ENCODE measurements at regions not wholly inside any gene's neighbourhood (a gene's known extent, or its start where the extent isn't known, plus 50 kb on each side); places are given as distances from the start of the nearest gene placed in this dataset.
"Not testable (repeated sequence)": the region's sequence is repeated elsewhere in the genome, so short reads cannot be mapped to it uniquely, and the experiment has no call there.

GRCh38 chr5:167940911-167941310 is 350.5 kb upstream of the WWC1 start:
- Mint-ChIP-seq H3K4me1 (peaks cover 0 to 4% (median 0%) of the 10 kb centered on the region in 7 donors), H3K27me3 (peaks cover 0 to 15% (median 0%) of the 10 kb centered on the region in 5 donors), H3K36me3 (no peaks in the 10 kb centered on the region), H3K4me3 (no peak overlapping the region), H3K27ac (no peak overlapping the region), H3K9me3 (peaks cover 0 to 9% (median 2%) of the 10 kb centered on the region in 11 donors)
- Histone ChIP-seq H3K27me3 (ENCODE audit: control insufficient read depth in 2 of 2, insufficient read depth in 2 of 2, low read length in 2 of 2) (no peaks in the 10 kb centered on the region), H3K36me3 (ENCODE audit: control insufficient read depth in 2 of 3, insufficient read depth in 3 of 3, low read length in 3 of 3) (no peaks in the 10 kb centered on the region), H3K9me3 (ENCODE audit: control insufficient read depth in 2 of 3, low read length in 3 of 3) (no peaks in the 10 kb centered on the region), H3K4me1 (ENCODE audit: control insufficient read depth in 2 of 2, insufficient read depth in 2 of 2, low read length in 2 of 2) (no peaks in the 10 kb centered on the region), H3K4me3 (ENCODE audit: low read length) (no peak overlapping the region), H3K27ac (ENCODE audit: low read depth, low read length) (no peak overlapping the region)
- no peak for DNase-seq
- ChIA-PET CTCF (no interaction called here), POLR2A (no interaction called here)
- ATAC-seq: no peak
- intact Hi-C loops (cut with micrococcal nuclease): no loop called here

- H3K9me3 Mint-ChIP-seq; H3K9me3 ChIP-seq (ENCODE audit: control insufficient read depth in 2 of 3, low read length in 3 of 3); ATAC-seq; POLR2A ChIA-PET; H3K4me1 ChIP-seq (ENCODE audit: control insufficient read depth in 2 of 2, insufficient read depth in 2 of 2, low read length in 2 of 2); CTCF ChIA-PET; H3K27ac ChIP-seq (ENCODE audit: low read depth, low read length); DNase-seq; H3K4me3 ChIP-seq (ENCODE audit: low read length); intact Hi-C loops (cut with micrococcal nuclease); H3K4me3 Mint-ChIP-seq; H3K36me3 Mint-ChIP-seq; H3K36me3 ChIP-seq (ENCODE audit: control insufficient read depth in 2 of 3, insufficient read depth in 3 of 3, low read length in 3 of 3); H3K27ac Mint-ChIP-seq; H3K27me3 ChIP-seq (ENCODE audit: control insufficient read depth in 2 of 2, insufficient read depth in 2 of 2, low read length in 2 of 2); H3K4me1 Mint-ChIP-seq: not testable (repeated sequence)
- peaks cover 0 to 15% (median 0%) of the 10 kb centered on the region in 5 donors for H3K27me3 Mint-ChIP-seq
These were observed 349.9 kb upstream of the WWC1 start for GRCh38 chr5:167941556-167941955.

GRCh38 chr5:167943343-167943742 is 348.1 kb upstream of the WWC1 start:
- no peaks in the 10 kb centered on the region for H3K4me1 ChIP-seq (ENCODE audit: control insufficient read depth in 2 of 2, insufficient read depth in 2 of 2, low read length in 2 of 2)
- Mint-ChIP-seq H3K27ac (no peak overlapping the region), H3K36me3 (no peaks in the 10 kb centered on the region), H3K27me3 (peaks cover 0 to 12% (median 0%) of the 10 kb centered on the region in 5 donors), H3K4me3 (no peak overlapping the region), H3K4me1 (no peaks in the 10 kb centered on the region), H3K9me3 (peaks cover 0 to 3% (median 0%) of the 10 kb centered on the region in 11 donors)
- no peaks in the 10 kb centered on the region for H3K9me3 ChIP-seq (ENCODE audit: control insufficient read depth in 2 of 3, low read length in 3 of 3)
- ChIA-PET POLR2A (no interaction called here), CTCF (no interaction called here)
- ATAC-seq: no peak
- DNase-seq: no peak
- H3K27me3 ChIP-seq (ENCODE audit: control insufficient read depth in 2 of 2, insufficient read depth in 2 of 2, low read length in 2 of 2): no peaks in the 10 kb centered on the region
- H3K27ac ChIP-seq (ENCODE audit: low read depth, low read length): no peak overlapping the region
- H3K4me3 ChIP-seq (ENCODE audit: low read length): no peak overlapping the region
- no peaks in the 10 kb centered on the region for H3K36me3 ChIP-seq (ENCODE audit: control insufficient read depth in 2 of 3, insufficient read depth in 3 of 3, low read length in 3 of 3)
- intact Hi-C loops (cut with micrococcal nuclease): no loop called here

GRCh38 chr5:167944121-167944852 is 347.2 kb upstream of the WWC1 start:
- Mint-ChIP-seq H3K36me3 (no peaks in the 10 kb centered on the region), H3K4me3 (no peak overlapping the region), H3K27me3 (peaks cover 0 to 12% (median 0%) of the 10 kb centered on the region in 5 donors), H3K4me1 (no peaks in the 10 kb centered on the region), H3K27ac (no peak overlapping the region), H3K9me3 (peaks cover 0 to 2% (median 0%) of the 10 kb centered on the region in 11 donors)
- CTCF ChIA-PET: no interaction called here
- Histone ChIP-seq H3K27me3 (ENCODE audit: control insufficient read depth in 2 of 2, insufficient read depth in 2 of 2, low read length in 2 of 2) (no peaks in the 10 kb centered on the region), H3K4me3 (ENCODE audit: low read length) (no peak overlapping the region), H3K9me3 (ENCODE audit: control insufficient read depth in 2 of 3, low read length in 3 of 3) (no peaks in the 10 kb centered on the region), H3K4me1 (ENCODE audit: control insufficient read depth in 2 of 2, insufficient read depth in 2 of 2, low read length in 2 of 2) (no peaks in the 10 kb centered on the region), H3K36me3 (ENCODE audit: control insufficient read depth in 2 of 3, insufficient read depth in 3 of 3, low read length in 3 of 3) (no peaks in the 10 kb centered on the region), H3K27ac (ENCODE audit: low read depth, low read length) (no peak overlapping the region)
- no peak for DNase-seq
- intact Hi-C loops (cut with micrococcal nuclease): no loop called here
- POLR2A ChIA-PET: no interaction called here
- ATAC-seq: no peak

- DNase-seq (no peak), ATAC-seq (no peak)
- Histone ChIP-seq H3K27me3 (ENCODE audit: control insufficient read depth in 2 of 2, insufficient read depth in 2 of 2, low read length in 2 of 2) (no peaks in the 10 kb centered on the region), H3K36me3 (ENCODE audit: control insufficient read depth in 2 of 3, insufficient read depth in 3 of 3, low read length in 3 of 3) (no peaks in the 10 kb centered on the region), H3K27ac (ENCODE audit: low read depth, low read length) (no peak overlapping the region), H3K4me3 (ENCODE audit: low read length) (no peak overlapping the region), H3K9me3 (ENCODE audit: control insufficient read depth in 2 of 3, low read length in 3 of 3) (no peaks in the 10 kb centered on the region), H3K4me1 (ENCODE audit: control insufficient read depth in 2 of 2, insufficient read depth in 2 of 2, low read length in 2 of 2) (no peaks in the 10 kb centered on the region)
- Mint-ChIP-seq H3K4me1 (no peaks in the 10 kb centered on the region), H3K36me3 (no peaks in the 10 kb centered on the region), H3K9me3 (peaks cover 0 to 2% (median 0%) of the 10 kb centered on the region in 11 donors), H3K27me3 (peaks cover 0 to 19% (median 0%) of the 10 kb centered on the region in 5 donors), H3K4me3 (no peak overlapping the region), H3K27ac (no peak overlapping the region)
- POLR2A ChIA-PET: no interaction called here
- CTCF ChIA-PET: no interaction called here
- intact Hi-C loops (cut with micrococcal nuclease): no loop called here
These were observed 345.7 kb upstream of the WWC1 start for GRCh38 chr5:167945542-167946384.

GRCh38 chr5:167947306-167947705 is 344.1 kb upstream of the WWC1 start:
- Mint-ChIP-seq H3K36me3 (no peaks in the 10 kb centered on the region), H3K9me3 (peaks cover 0 to 2% (median 0%) of the 10 kb centered on the region in 11 donors), H3K27ac (no peak overlapping the region), H3K4me1 (peaks cover 0 to 3% (median 0%) of the 10 kb centered on the region in 7 donors), H3K27me3 (peaks cover 0 to 19% (median 0%) of the 10 kb centered on the region in 5 donors), H3K4me3 (no peak overlapping the region)
- Histone ChIP-seq H3K27me3 (ENCODE audit: control insufficient read depth in 2 of 2, insufficient read depth in 2 of 2, low read length in 2 of 2) (no peaks in the 10 kb centered on the region), H3K27ac (ENCODE audit: low read depth, low read length) (no peak overlapping the region), H3K36me3 (ENCODE audit: control insufficient read depth in 2 of 3, insufficient read depth in 3 of 3, low read length in 3 of 3) (no peaks in the 10 kb centered on the region), H3K9me3 (ENCODE audit: control insufficient read depth in 2 of 3, low read length in 3 of 3) (no peaks in the 10 kb centered on the region), H3K4me3 (ENCODE audit: low read length) (no peak overlapping the region), H3K4me1 (ENCODE audit: control insufficient read depth in 2 of 2, insufficient read depth in 2 of 2, low read length in 2 of 2) (no peaks in the 10 kb centered on the region)
- no peak for DNase-seq
- intact Hi-C loops (cut with micrococcal nuclease): no loop called here
- POLR2A ChIA-PET: no interaction called here
- CTCF ChIA-PET: no interaction called here
- no peak for ATAC-seq

All from naive thymus-derived CD4-positive, alpha-beta T cell (primary cell).